Right ventricle myocardium superior (tissue), 1 donor: ENCODE measurements at regions not wholly inside any gene's neighbourhood (a gene's known extent, or its start where the extent isn't known, plus 50 kb on each side); places are given as distances from the start of the nearest gene placed in this dataset.
"Not testable (repeated sequence)": the region's sequence is repeated elsewhere in the genome, so short reads cannot be mapped to it uniquely, and the experiment has no call there.

Source experiments
- ATAC-seq: fragments of 200-7000 bp; cut with Tn5 transposase; one replicate; pipeline ENCODE4 v1.9.1; 2020; ENCODE audit warnings: mild to moderate bottlenecking; ENCODE audit not compliant: poor library complexity
- DNase-seq: peaks from one replicate; pipeline ENCODE4 v3.0.0-alpha.2; 2020
- intact Hi-C: fragments of 100-400 bp; cut with DNase I; formaldehyde crosslinking; loops from one replicate; pipeline ENCODE4 v1.11.2; 2022
- donor health status: DM: no; HTN: yes; CAD: no; lungs with severe emphysema.

DNA sequence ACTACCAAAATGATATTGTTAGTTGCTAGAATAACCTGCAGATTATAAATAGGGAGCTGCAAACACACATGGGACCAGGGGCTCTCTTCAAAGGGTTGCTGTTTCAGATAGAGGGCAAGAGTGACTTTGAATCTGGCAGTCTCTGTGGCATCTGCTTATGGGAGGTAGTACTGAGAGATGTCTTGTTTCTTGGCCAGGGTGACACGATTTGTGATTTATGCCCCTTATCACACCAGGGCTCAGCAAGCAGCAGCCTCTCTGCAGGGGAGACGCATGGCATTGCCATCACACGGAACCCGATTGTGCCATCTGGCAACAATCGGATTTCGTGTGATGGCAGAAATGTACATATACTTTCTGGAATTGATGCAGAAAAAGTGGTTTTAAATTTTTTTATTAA is 615.6 kb downstream of the ZNF608 start:
- peak; percentile 38 for ATAC-seq
- intact Hi-C loops: no loop called here

DNA sequence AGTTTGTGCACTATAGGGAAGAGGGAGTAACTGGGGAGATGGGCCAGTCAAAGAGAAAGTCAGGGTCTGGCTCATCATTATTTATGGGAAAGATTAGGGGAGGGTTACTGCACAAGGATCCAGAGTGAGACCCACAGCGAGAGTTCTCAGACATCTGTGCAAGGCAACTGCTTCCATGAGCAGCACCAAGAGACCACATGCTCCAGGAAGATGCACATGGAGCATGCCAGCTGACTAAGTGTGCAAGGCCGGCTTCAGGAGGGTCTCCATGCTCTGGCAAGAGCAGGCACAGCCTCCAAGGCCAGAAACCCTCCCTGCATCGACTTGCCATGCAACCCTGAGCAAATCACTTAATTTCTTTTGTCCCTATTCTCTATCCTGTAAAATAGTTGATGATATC is 616.9 kb downstream of the CSNK1G3 start:
- intact Hi-C loops: no loop called here
- ATAC-seq: no peak
- DNase-seq: no peak

More for the DNA sequence above, 615.6 kb downstream of the ZNF608 start:
- no peak for DNase-seq

DNA sequence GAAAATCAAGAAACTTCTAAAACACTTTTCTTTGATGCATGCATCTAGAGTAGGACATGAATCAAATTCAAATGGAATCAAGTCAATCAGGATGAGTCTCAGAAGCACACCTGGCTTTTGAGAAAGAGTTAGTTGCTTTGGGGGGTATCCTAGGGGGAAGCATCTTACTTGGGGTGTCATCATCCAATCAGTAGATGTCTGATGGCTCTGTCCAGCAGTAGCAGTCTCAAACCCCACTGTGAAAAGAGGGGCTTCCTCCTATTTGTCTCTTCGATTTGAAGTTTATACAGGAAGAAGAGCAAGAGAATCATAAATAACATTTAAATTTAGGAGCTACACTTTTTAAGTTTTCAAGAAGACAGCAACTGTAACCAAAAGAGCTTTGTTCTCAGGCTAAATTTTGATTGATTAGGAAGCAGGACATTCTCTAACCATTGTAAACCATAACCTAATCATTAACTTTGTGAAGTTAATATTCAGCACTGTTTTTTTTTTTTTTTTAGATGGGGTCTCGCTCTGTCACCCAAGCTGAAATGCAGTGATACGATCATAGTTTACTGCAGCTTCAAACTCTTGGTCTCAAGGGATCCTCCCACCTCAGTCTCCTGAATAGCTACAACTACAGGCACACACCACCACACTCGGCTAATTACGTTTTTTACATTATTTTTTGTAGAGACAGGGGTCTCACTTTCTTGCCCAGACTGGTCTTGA is 614.7 kb downstream of the CSNK1G3 start:
- intact Hi-C loops: no loop called here
- DNase-seq: no peak
- no peak for ATAC-seq

DNA sequence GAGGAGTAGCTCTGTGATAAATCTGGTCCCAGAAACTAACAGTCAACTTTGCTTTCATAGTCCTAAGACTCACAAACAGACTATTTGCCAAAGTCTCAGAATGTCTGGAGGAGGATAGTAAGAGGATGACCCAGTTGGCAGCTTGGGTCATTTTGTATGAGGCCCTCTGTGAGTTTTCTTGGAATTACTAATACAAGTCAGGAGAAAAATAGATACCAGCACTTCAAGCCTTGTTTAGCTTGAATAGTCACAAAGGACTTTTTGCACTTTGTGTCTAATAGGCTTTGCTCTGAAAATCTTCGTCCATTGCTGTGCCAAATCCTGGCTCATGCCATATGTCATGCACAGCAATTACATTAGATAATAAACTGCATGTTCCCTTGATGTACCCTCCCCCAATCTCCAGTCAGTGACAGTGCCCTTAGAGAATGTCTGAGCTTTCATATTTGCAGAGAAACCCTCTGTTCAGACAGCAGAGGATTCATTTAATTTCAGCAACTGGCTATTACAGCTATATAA is 612.8 kb downstream of the CSNK1G3 start:
- DNase-seq (no peak), ATAC-seq (peak; percentile 36)
- intact Hi-C loops: no loop called here

DNA sequence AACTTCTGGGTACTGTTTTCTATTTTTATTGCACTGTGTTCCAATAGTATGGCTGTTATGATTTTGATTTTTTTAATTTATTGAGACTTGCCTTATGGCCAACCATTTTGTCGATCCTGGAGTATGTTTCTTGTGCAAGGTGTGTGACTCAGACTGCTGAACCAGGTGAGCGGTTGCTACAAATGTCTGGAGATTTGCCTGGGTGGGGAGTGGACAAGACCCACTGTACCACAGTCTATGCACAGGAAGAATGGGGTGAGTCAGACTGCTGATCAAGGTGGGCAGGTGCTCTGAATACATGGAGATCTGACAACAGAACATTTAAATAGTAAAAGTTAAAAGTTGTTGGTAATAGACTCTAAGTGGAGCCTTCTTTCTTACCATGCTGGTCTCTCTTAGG is 609.2 kb downstream of the CSNK1G3 start:
- no peak for ATAC-seq
- intact Hi-C loops: no loop called here
- no peak for DNase-seq

DNA sequence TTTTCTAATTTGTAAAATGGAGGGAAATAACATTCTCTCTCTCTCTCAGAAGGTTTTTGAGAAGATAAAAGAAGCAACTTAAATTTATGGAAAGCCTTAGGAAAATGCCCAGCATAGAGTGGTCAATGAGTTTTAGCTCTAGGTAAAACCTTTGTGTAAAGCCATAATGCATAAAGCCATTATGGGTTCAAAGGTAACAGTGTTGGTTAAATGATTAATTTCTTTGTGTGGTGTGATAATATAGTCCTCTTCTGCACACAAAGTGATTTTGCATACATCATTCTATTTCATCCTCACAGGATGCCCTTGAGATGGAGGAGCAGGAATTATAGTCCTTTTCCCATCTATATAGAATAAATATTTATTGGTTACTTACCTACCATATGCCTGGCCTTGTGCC is 602.9 kb downstream of the CSNK1G3 start:
- intact Hi-C loops: no loop called here
- DNase-seq (no peak), ATAC-seq (no peak)

DNA sequence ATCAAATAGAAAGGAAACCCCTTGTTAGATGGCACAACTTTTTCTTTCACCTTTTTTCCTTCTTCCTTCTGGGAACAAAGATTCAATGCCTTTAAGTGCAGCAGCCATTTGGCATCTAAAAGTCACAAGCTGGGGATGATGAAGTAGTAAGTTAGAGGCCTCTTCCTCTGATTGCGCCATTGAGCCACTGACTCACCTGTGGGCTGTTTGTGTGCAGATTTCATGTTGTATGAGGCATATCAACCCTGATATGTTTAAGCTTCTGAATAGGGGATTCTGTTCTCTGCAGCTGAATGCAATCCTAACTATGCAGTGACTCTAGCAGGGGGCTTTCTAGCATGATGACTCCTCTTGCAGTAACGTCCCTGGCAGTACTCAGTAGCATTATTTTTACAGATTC is 599.9 kb downstream of the CSNK1G3 start:
- ATAC-seq: no peak
- no peak for DNase-seq
- intact Hi-C loops: no loop called here

DNA sequence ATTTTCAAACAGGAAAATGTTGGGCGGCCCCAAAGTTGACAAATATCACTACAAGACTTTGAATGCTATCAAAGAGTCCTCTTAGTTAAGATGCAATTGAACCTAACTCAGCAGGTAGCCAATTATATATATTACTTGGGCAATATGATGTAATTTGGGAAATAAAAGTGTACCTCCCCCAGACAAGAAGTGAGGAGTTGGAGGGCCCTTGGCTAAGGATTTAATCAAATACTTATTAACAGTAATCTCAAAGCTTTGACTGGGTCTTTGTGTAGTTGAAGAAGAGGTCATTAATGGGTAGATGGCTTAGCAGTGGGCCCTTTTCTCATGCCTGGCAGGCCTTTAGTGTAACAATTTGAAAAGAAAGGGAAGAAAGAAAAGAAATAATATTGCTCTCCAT is 599.0 kb downstream of the CSNK1G3 start:
- DNase-seq (no peak), ATAC-seq (no peak)
- intact Hi-C loops: no loop called here

DNA sequence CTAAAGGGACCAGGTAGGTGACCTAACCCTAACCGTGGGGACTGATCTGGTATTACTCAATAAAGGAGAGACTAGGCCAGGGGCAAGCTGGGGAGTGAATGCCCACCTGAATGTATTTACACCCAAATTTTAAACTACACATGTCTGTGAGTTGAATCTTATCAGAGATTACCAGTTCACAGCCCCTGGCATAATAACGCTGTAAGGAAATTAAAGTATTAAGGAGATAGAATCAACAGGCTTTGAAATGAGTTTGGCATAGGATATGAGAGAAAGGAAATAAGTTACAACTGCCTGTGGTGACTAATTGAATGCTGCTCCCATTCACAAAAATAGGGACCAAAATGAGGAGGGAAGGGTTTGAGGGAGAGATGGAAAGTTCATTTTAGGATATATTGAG is 593.3 kb downstream of the CSNK1G3 start:
- ATAC-seq (no peak), DNase-seq (no peak)
- intact Hi-C loops: no loop called here

DNA sequence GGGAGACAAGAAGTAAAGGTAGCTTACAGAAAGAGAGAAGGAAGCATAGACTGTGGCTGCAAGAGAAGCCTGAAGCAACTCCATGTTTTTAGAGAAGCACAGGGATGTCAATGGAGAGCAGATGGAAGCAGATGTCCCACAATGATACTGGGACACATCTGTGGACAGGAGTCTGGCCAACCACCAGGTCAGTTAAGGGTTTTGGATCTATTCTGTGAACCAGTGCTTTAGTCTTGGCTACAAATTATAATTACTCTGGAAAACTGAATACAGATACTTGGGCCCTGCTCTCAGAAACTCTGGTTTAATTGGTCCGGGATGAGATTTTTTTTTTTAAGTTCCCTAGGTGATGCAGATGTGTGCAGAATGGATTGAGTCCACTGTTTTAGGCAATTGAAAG is 592.8 kb downstream of the CSNK1G3 start:
- intact Hi-C loops: no loop called here
- DNase-seq (no peak), ATAC-seq (peak; percentile 36)

DNA sequence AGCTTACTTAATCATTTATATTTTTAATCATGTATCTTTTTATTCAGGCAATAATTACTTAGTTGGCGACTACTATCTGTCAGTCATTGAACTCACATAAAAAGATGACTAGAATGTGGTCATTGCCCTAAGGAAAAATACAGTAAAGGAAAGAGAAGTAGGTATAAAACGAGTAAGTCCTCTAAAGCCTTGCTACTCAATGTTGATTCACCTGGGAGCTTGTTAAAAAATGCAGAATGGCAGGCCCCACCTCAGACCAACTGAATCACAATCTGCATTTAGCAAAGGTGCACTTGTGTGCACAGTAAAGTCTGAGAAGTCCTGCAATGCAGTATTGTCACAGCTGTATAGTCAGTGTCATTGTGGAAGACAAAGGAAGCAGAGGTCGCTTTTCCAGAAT is 592.4 kb downstream of the CSNK1G3 start:
- ATAC-seq: no peak
- no peak for DNase-seq
- intact Hi-C loops: no loop called here

DNA sequence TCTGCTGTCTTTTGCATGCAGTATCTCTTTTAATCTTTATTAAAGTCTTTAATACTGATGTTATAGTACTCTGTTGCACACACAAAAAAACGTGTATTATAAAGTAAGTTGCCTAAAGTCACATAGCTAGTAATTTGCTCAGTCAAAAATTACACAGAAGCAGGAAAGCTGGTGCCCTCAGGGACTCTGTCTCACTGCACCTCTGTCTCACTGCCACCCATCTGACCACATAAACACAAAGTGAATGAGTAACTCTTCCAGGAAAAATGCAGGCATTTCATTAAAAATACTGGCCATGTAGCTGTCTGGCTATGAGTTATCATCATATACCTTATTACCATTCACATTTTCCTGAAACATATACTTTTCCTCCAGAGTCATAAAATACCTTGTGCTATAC is 591.7 kb downstream of the CSNK1G3 start:
- intact Hi-C loops: no loop called here
- no peak for DNase-seq
- ATAC-seq: no peak

DNA sequence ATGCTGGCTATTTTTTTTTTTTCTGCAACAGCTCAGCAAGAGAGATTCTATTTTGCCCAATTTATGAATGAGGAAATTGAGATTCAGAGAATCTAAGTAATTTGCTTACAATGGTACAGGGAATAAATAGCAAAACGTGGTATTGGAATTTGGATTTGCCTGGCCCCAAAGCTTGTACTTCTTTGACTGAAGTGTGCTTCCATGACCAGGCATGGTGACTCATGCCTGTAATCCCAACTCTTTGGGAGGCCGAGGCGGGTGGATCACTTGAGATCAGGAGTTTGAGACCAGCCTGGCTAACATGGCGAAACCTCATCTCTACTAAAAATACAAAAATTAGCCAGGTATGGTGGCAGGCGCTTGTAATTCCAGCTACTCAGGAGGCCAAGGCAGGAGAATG is 591.1 kb downstream of the CSNK1G3 start:
- DNase-seq, intact Hi-C loops, ATAC-seq: not testable (repeated sequence)

DNA sequence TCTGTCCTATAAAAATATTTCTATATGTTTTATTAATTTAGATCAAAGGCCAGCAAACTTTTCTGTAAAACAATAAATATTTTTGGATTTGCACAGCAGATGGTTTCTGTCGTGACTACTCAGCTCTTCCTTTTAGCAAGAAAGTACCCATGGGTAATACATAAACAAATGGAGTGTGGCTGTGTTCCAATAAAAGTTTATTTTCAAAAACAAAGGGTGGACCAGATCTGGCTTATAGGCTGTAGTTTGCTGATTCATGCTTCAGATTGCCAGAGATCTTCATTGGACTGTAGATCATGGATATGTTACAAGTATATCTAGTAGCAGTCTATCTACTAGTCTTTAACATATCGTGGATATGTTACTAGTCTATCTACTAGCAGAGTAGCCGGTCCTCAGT is 590.5 kb downstream of the CSNK1G3 start:
- DNase-seq (no peak), ATAC-seq (no peak)
- intact Hi-C loops: no loop called here

DNA sequence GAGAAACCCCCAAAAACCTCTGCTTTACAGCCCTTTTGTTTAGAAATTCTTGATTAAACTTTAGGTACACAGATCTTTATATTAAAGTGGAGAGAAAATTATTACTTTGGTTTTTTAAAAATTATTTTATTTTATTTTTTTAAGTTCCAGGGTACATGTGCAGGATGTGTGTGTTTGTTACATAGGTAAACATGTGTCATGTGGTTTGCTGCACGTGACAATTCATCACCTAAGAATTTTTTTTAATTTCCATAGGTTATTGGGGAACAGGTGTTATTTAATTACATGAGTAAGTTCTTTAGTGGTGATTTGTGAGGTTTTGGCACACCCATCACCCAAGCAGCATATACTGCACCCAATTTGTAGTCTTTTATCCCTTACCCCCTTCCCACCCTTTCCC is 581.7 kb downstream of the CSNK1G3 start:
- ATAC-seq: no peak
- intact Hi-C loops: no loop called here
- DNase-seq: no peak

DNA sequence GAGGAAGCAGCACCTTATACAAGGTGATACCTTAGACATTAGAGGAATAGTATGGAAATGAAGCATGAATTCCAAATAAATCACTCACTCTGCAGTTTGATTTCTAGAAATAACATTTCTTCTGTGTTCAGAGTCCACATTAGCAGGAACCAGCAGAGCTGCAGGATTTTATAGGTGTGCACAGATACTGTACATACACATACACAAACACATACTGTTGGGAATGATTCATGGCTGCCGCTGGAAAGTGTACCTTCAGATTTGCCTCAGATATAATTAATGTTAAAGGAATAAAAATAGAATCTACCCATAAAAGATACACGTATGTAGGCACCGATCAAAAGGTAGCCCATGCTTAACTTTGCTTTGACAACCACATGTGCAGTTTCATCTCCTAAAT is 578.1 kb downstream of the CSNK1G3 start:
- intact Hi-C loops: no loop called here
- no peak for ATAC-seq
- no peak for DNase-seq

DNA sequence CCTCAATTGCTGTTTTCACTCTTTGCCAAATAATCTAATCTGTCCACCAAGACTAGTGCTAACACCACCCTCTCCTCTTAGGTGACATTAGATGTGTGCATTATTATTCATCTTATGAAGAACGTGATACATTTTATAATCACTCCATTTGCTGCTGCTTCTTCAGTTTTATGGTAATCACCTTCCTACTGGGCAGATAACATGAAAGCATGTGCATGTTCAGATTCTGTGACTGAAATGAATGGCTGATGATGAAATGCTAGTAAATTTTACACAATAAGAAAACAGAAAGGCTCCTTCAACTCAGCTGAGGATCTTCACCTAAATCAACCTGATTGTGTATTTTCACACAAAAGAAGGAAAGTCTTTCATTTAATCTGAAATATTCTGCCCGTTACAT is 577.6 kb downstream of the CSNK1G3 start:
- intact Hi-C loops: no loop called here
- no peak for ATAC-seq
- no peak for DNase-seq

DNA sequence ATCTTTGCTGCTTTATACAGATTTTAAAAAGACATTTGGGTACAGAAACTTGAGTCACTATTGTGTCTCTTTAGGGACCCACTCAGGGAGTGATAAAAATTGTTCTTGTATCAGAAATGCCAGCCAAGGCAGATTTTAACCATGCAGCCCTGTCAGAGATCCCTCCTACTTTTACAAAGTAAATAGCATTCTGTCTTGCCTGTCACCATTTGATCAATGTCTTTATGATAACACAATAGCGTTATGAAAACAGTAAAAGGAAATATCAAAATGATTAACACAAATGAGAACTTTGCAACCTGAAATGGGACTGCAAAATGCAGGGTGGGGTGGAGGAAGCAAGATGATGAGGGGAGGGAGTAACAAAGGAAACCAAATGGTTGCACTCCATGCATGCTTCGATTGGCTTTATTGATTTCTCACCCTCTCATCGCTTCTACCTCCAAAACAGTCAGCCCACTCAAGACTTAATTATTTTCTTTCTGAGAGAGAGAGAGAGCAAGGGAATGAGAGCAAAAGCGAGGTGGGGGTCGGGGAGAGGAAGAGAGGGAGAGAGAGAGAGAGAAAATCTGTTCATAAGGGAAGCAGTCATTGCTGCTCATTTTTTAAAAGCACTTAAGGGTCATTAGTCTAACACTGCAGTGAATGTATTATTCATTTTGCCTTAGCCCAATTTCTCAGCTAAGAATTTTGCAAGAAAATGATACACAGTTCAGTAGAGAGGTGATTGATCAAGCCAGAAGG is 576.5 kb downstream of the CSNK1G3 start:
- intact Hi-C loops: no loop called here
- no peak for DNase-seq
- no peak for ATAC-seq

DNA sequence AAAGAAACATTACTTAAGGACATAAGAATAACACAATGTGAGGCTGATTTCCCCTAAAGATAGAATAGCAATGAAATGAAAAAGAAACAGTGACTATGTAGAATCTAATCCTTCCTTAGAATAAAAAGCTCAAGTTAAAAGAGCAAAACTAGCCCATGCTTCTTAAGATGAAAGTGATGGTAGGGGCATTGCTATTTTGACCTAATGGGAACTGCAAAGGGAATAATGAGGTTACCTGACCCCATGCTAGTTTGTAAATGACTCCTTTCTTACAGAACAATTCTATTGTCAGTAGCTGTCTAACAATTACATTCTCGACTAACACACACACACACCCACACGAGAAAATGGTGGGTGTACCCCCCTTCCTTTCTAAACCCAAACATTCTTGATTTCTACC is 575.8 kb downstream of the CSNK1G3 start:
- no peak for ATAC-seq
- intact Hi-C loops: no loop called here
- no peak for DNase-seq

DNA sequence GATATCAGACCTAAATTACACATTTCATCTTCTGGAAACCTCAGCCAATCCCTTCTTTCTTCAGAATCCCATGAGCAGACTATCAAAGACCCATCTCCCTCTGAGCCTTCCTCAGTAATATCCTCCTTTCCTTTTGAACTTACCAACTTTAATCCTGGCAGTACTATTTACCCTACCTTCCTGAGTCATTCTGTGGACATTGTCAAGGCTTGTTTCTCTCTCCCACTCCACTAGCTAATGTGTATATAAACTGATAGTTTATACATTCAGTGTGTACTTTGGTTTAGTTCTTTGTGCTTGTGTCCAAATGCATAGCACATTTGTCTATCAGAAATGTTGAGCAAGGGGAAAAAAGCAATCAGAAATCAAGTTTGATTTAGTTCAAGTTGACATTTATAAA is 568.3 kb downstream of the CSNK1G3 start:
- DNase-seq (no peak), ATAC-seq (no peak)
- intact Hi-C loops: no loop called here
